NCI-H510A (cell line): ENCODE measurements at regions not wholly inside any gene's neighbourhood (a gene's known extent, or its start where the extent isn't known, plus 50 kb on each side); places are given as distances from the start of the nearest gene placed in this dataset.
"Not testable (repeated sequence)": the region's sequence is repeated elsewhere in the genome, so short reads cannot be mapped to it uniquely, and the experiment has no call there.

Source experiments
- DNase-seq: peaks from one replicate; lab custom pipeline; 2025; lab: John Stamatoyannopoulos, UW

DNA sequence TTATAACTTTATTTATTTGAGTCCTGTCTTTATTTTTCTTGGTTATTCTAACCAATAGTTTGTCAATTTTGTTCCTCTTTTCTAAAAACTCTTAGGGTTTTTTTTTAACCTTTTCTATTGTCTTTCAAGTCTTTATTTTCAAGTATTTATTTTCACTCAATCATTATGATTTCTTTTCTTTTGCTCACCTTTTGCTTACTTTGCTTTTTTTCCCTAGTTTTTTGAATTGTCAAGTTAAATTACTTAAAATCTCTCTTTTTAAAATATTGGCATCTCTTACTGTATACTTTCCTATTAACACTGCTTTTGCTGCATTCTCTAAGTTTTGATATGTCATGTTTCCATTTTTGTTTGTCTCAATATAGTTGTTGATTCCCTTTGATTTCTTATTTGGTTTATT lies 396.8 kb upstream of the CCDC179 start:
- no peak for DNase-seq

DNA sequence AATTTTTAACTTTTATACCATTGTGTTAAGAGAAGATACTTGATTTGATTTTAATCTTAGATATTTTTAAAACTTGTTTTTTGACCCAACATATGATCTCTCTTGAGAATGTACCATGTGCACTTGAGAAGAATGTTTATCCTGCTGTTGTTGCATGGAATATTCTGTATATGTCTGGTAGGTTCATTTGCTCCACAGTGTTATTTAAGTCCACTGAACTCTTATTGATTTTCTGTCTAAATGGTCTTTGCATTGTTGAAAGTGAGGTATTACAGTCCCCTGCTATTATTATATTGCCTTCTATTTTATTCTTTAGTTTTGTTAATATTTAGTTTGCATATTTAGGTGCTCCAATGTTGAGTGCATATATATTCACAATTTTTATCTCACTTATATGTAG lies 397.3 kb upstream of the CCDC179 start:
- DNase-seq, result no peak

DNA sequence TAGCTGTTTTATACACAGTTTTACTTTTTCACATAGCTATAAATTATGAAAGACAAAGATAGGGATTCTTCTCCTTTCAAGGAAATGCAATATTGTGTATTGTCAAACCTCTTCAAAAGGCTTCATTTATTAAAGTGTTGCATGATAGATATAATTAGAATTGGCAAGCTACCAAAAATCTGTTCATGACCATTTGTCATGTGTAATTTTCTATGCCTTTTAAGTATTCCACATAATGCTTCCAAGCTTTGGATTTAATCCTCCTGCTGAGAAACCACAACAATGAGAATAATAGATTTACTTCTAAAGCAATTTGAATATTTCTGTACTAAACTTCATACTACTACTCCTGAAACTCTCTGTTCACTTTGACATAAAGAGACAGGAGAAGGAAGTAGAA lies 403.2 kb upstream of the CCDC179 start:
- no peak for DNase-seq

DNA sequence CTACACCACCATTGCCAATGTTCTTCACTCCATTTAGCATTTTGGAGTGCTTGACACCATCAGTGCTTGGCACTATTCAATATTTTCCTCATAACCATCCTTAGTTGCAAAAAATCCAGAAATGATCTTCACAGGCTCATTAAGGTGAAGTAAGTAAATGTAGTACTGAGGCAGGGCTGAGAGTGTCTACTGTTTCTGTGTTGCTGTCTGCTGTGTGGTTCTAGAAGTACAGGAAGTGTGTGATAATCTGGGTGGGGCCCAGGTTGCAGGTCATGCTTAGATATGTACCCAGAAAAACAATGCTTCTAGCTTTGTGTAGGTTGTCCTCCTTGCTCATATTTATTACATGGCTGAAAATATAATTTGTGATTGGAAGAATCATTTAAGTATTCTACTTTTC lies 411.8 kb upstream of the CCDC179 start:
- DNase-seq, result no peak

DNA sequence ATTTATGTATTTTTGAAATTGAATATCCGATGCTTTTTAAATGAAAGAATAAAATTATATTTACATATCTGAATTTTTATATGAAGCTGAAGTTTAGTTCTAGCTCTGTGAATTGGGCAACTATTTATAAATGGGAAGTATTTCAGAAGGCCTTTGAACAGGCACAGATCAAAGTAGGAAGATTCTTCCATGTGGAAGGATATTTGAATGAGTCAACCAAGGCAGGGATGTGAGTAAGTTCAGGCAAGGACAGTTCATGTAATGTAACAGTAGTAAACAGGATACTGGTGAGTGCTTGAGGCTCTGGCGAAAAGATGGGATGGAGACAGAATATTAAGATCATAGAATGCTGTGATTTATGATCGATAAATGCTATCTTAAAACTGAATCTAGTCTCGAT lies 417.8 kb upstream of the CCDC179 start:
- no peak for DNase-seq

DNA sequence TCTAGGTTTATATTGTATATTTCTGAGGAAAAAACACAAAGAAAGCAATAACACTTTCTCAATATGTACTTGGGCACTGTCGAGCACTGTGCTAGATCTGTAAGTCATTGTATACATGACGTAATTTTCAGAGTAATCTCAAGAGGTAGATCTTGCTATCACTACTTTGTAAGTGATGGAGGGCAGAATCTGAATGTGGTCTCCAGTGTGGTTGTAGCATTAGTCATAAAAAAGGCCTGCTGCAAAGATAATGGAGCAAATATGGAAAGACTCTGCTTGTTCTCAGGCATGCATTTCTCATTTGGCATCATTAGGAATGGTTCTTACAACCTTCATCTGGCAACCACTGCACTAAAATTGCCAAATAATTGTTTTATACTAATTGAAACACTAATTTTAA lies 419.8 kb upstream of the CCDC179 start:
- no peak for DNase-seq

DNA sequence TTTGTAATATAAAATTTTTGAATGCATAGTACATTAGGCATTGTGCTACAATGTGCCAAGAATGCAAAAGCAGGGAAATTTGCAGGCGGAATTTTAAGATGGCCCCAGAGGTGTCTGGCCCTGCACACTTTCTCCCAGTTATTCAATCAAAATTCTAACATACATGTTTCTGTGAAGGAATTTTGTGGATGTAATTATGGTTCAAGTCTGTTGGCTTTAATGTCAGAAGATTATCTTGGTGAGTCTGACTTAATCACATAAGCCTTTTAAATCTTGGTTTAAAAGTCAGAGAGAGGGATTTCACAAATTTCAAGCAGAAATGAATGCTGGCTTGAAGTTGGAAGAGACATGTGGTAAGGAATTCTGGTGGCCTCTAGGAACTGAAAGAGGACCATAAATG lies 423.4 kb upstream of the CCDC179 start:
- DNase-seq, result no peak

DNA sequence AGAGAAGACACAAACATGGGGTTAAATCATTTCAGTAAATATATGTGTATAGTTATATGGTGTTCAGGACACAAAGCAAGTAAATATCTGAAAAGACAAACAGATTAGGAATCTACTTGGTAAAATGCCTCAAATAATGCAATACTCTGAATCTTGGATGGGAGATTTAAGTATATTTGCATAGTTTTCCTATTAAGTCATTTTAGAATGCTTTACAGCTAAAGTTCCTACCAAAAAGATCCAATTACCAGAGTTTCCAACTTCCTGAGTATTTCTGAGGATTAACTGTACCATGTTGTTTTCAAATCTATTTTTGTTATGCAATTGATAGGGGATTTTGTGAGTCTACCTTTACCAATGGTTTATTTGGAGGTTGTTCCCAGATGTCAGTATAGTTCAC lies 424.4 kb upstream of the CCDC179 start:
- no peak for DNase-seq

DNA sequence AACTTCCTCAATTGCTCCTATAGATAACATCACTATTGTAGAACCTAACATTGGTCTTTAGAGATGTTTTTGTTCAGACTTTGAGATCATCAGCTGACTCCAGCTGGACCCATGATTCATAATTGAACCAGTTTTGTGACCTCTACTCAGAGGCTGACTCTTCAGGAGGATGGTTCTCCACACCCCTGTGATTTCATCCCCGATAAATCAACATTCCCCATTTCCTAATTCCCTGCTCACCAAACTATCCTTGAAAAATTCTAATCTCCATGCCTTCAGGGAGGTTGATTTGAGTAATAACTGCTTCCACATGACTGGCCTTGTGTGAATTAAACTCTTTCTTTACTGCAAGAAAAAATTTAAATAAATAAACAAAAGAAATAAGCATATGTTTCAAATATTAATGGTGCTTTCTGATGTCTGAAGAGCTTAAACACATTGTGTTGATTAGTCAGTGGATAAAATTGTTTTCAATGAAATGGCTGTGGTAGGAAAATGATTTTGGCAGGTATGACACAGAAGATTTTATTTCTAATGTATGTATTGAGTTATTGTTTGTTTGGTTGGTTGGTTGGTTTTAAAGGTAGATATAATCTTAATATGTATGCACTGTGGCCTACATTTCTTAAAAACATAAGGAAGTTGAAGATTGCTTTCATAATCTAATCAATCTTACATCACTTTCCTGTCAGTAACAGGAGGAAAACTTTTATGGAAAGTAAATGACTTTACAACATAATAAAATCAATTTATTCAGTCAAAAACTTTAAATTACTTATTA lies 427.9 kb upstream of the CCDC179 start:
- no peak for DNase-seq

DNA sequence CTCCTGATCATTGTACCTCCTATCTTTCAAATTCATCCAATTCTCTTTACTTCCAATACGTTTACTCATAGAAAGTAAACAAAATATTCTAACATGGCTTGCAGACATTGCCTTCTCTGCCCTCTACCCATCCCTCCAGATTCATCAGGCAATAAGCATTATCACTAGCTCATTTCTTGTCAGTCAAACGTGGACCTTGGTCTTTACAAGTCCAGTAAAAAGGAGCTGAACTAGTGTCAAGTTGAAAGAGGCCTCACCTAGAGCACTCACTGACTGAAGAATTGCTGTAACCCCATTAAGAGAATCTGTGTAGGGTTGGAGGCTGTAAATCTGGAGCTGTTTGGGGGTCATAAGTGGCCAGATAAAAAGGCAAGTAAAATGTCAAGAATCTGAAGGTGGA lies 435.0 kb upstream of the CCDC179 start:
- no peak for DNase-seq

DNA sequence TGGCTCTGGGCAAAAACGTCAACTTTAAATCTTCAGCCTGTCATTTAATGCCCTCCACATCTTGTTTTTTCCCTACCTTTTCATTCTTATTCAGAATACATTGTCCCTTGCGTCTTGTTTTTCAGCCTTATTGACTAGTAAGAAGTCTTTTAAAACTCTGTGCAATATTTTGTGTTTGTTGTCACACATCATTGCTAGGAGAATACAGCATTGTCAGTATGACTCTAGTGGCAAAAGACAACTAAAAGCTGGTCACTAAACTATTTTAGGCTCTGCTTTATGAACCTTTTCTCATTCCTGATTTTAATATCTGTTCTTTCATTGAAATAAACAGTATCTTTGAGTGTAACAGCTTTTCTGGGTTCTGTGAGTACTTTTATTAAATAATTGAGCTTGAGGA lies 447.8 kb upstream of the CCDC179 start:
- DNase-seq, result no peak

DNA sequence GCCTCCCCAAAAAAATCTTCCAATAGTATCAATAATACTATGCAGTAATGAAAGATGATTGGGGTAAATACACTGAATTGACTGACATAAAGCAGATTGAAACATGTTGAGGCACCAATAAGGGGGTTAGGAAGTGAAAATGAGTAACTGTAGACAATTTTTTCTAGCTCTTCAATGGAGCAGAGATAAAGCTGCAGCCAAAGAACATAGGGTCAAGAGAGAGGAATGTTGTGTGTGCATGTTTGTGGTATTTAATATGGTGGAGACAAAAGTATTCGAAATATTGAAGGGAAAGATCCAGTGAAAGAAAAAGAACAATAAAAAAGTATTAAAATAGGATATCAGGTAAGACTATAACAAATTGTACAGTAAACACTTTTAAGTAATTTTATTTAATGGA lies 450.0 kb upstream of the CCDC179 start:
- DNase-seq, result no peak

DNA sequence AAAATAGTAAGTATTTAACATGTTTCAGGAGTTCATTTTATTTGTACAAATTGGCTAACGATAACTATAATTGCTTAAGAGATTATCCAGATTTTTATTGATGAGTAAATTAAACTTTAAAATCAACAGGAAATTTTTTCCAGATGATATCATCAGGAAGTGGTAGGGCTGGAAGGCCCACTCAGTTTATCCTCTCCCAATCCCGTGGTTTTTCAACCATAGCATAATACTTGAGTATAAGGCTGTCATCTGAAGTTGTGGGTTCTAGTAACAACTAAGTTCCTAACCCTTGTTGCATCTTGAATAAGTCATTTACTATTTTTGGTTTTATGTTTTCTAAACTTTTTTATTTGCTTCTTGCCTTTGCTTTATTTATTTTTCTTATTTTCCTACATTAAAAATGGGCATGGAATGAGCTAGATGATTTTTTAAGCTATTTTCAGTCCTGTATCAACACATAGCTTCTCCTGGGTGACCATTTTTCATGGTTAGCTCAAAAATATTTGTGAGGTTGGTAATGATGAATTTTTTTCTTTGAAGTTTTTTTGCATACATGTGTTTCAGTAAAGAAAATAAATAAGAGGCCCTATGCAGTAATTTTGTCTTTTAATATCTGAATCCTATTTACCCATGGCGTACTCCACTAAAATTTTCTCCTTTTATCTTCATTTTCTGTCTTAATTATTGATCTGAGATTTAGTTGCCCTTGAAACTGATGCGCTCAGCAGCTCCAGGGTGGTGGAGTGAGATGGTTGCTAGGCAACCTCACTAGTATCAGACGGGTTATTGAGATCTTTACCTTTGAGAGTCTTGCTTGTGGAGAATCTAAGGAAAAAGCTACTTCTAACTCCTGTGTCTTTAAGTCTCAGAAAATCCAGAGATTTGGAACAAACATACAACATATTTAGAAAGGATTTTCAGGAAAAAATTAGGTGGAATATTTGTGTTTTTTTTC lies 452.0 kb upstream of the CCDC179 start:
- no peak for DNase-seq

DNA sequence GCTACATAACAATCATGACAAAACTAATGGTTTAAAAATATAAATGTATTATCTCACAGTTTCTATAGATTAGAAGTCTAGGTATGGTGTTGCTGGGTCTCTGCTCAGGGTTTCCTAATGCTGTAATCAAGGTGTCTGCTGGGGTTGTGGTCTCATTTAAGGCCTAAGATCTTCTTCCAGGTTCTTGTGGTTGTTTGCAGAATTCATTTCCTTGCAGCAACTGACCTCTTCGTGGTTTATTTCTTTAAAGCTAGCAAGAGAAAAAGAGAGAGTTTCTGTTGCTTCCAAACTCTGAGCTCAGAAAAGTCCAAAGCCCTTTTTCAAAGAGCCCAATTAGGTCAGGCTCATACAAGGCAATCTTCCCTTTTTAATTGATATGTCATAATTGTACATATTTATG lies 452.7 kb upstream of the CCDC179 start:
- DNase-seq, result no peak

DNA sequence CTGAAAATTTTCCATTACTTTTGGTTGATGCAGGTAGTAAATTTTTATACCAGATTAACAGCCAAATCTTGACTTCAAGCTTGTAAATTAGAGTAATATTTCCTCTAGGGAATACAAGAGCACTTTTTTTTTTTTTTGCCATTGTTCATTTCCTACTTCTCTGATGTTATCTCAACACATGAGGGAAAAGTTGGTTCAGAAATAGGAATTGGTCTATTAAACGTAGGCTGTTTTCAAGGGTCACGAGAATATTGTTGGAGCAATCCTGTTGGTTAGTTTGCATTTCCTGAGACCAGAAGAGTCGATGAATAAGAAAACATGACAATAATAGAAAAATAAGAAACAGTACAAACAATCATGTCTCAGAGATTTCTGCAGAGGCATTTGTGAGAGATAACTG lies 453.9 kb upstream of the CCDC179 start:
- DNase-seq, result no peak

DNA sequence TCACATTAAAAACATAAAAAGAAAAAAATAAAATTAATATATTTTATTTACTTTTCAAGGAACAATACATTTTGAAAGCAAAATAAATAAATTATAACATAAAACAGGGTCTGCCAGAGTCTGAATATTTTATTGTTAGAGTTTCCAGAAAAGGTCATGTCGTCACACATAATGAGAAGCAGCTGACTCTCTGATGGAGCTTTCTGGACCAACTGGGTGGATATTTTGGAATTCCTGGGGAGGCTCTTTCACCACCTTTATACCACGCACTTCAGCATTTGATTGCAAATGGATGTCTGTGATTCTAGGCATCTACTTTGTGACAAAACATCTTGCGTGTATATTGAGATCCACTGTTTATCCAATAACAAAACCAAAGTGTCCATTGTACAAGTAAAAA lies 455.0 kb upstream of the CCDC179 start:
- DNase-seq, result no peak

DNA sequence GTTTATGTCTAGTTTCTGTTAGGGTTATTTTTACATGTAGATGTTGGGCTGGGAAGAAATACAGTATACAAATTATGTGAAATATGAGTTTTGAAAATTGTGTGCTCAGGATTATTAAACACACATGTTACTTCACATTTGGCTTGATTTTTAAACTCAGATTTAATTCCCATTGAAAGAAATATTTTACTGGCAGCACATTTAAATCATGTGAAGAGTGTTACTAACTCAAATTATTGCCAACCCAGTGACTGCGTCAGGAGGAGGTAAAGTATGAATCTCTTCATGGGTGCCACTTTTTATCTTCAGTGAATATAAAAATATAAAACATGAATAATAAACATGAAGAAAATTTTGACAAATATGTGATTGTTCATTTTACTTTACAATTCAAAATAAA lies 457.5 kb upstream of the CCDC179 start:
- DNase-seq, result no peak

DNA sequence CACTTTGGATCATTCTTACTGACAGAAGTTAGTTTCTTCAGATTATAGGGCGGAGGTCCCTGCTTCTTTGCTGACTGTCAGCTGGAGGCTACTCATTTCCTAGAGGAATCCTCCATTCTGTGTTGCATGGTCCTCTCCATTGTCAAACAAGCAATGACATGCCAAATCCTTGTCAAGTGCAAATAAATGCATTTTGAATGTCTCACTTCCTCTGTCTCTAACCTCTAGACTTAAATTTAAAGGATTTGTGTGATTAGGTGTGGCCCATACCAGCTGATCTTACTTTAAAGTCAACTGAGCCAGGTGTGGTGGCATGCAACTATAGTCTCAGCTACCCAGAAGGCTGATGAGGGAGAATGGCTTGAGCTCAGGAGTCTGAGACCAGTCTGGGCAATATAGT lies 458.4 kb upstream of the CCDC179 start:
- no peak for DNase-seq

DNA sequence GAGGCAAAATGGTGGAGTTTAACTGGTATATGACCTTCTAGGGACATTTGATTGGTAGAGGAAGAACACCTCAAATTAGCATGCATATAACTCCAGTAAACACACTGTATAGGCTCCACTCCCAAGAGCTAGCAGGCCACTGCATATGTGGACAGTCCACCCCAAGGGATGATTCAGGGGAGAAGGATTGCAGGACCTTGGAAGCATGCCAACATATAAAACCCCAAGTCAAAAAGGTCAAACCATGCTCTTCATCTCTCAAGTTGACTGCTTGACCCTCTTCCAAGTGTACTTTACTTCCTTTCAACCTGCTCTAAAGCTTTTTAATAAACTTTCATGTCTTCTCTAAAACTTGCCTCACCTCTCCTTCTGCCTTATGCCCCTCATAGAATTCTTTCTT lies 459.9 kb upstream of the CCDC179 start:
- no peak for DNase-seq

DNA sequence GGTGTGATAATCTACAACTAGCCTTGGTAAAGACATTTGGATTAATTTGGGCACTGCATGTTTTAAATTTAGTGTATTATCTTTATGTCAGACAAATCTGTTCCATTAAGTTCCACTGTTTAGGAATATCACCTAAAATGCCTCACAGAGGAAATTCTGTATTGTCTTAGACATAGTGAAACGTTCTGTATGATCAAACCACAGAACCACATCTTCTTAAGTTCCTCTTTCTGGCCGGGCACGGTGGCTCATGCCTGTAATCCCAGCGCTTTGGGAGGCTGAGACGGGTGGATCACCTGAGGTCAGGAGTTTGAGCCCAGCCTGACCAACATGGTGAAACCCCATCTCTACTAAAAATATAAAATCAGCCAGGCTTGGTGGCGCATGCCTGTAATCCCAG lies 475.3 kb upstream of the CCDC179 start:
- not testable (repeated sequence) for DNase-seq

DNA sequence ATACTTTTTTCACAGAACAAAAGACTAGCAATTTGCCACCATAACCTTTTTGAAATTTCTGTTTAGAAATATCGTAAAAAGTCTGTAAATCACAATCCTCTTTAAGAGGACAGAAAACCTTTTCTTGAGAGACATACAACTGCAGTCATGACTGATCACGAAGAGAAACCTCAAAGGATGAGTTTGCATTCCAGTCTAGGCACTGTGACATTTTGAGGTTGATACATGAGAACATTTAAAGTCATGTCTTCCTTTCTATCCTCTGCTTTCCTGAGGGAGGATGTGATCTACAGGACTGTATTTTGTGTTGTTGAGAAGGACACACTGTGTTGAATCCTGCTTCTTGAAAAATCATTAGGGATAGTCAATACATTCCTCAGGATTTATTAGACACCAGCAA lies 476.7 kb upstream of the CCDC179 start:
- no peak for DNase-seq

DNA sequence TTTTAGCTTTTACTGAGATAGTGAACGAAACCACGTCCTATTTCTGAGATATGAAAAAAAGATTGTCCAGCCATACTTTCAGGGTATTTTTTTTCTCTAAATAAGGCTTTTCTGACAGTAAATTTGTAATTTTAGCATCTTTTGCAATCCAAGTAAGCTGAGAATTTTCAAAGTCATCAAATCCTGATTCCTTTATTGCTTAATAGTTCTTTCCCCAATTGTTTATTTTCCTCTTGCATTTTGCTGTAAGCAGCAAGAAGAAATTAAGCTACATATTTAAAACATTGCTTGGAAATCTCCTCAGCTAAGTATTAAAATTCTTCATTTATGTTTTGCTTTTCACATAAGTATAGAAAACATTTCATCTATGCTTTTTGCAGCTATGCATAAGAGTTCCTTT lies 493.3 kb upstream of the CCDC179 start:
- DNase-seq, result no peak

DNA sequence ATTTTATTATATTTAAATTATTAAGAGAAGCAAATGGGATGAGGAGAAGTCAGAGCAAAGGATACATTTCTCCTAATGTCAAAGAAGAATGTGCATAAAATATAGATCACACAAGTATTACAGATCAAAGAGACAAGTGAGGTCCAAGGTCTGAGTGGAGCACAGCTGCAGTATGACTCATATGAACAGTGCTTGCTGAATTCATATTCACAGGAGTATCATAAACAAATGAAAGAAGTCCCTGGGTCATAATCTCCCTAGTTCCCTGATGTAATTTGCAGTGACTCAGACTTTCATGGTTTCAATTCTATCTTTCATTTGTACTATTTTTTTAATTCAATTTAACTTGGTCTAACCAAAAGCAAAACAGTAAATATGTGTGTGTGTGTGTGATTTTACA lies 499.0 kb upstream of the CCDC179 start:
- DNase-seq, result no peak
